Panc1 (cell line): ENCODE measurements at regions not wholly inside any gene's neighbourhood (a gene's known extent, or its start where the extent isn't known, plus 50 kb on each side); places are given as distances from the start of the nearest gene placed in this dataset.

Source experiments
- ATAC-seq: fragments of 200-7000 bp; cut with Tn5 transposase; 2 replicates; pipeline ENCODE4 v1.9.1; 2020; ENCODE audit warnings: mild to moderate bottlenecking, moderate library complexity
- BruUV-seq: library from RNA; stranded (reverse); fragments of 400-500 nt; replicated peaks from 2 replicates; lab custom pipeline; 2021; lab: Mats Ljungman, UMichigan
- CTCF ChIA-PET: fragments of 300-600 bp; sonication (Branson Sonifier 250); formaldehyde crosslinking; loops from one replicate; lab custom pipeline; 2022; ENCODE audit warnings: antibody characterized with exemption; lab: Charles Lee
- POLR2A ChIA-PET: fragments of 300-600 bp; sonication (Branson Sonifier 250); formaldehyde crosslinking; loops from one replicate; lab custom pipeline; 2022; ENCODE audit warnings: antibody characterized with exemption; lab: Charles Lee
- DNase-seq: peaks from one replicate; pipeline ENCODE4 v3.0.0-alpha.2; 2010; ENCODE audit warnings: low read depth, low spot score
- H3K27ac ChIP-seq: 2 replicates; pipeline ENCODE4 v1.5.1; 2011; ENCODE audit warnings: mild to moderate bottlenecking, low read length, inconsistent platforms
- H3K27me3 ChIP-seq: fragments of 200-500 bp; sonication (Bioruptor generic); 2 replicates; pipeline ENCODE4 v1.6.0; 2014; ENCODE audit warnings: low read length, inconsistent platforms; ENCODE audit not compliant: control insufficient read depth, insufficient read depth
- H3K36me3 ChIP-seq: fragments of 200-500 bp; sonication (Bioruptor generic); 2 replicates; pipeline ENCODE4 v1.5.1; 2014; ENCODE audit warnings: inconsistent platforms, mild to moderate bottlenecking, low read length, moderate library complexity; ENCODE audit not compliant: control insufficient read depth, insufficient read depth
- H3K4me1 ChIP-seq: 2 replicates; pipeline ENCODE4 v1.5.1; 2011; ENCODE audit warnings: inconsistent platforms, mild to moderate bottlenecking, low read length, moderate library complexity; ENCODE audit not compliant: control insufficient read depth, insufficient read depth
- H3K4me3 ChIP-seq, 2 experiments: 2 replicates each; pipeline ENCODE4 v1.5.1; 2011 to 2012; ENCODE audit warnings: low read depth in 2 of 2, low read length in 2 of 2, mild to moderate bottlenecking in 2 of 2, inconsistent platforms in 1 of 2, moderate library complexity in 1 of 2
- H3K9me3 ChIP-seq: fragments of 200-500 bp; sonication (Bioruptor generic); 2 replicates; pipeline ENCODE4 v1.5.1; 2014; ENCODE audit warnings: low read depth, mild to moderate bottlenecking, inconsistent platforms, low read length, moderate library complexity; ENCODE audit not compliant: control insufficient read depth, insufficient read depth
- CTCF ChIP-seq: fragments of 450-650 bp; IDR thresholded peaks from 2 replicates; pipeline ENCODE4 v1.5.1; 2017; ENCODE audit warnings: mild to moderate bottlenecking
- POLR2AphosphoS5 ChIP-seq: IDR thresholded peaks from 2 replicates; pipeline ENCODE4 v1.6.1; 2012; ENCODE audit warnings: mild to moderate bottlenecking, low read depth, low read length, moderate library complexity
- REST ChIP-seq, 2 experiments: IDR thresholded peaks; 2 replicates each; pipeline ENCODE4 v1.6.1; 2011 to 2012; ENCODE audit warnings: low read depth in 2 of 2, control low read depth in 1 of 2, low read length in 1 of 2, mild to moderate bottlenecking in 1 of 2, moderate library complexity in 1 of 2; ENCODE audit not compliant: insufficient read depth in 1 of 2
- SIN3A ChIP-seq: IDR thresholded peaks from 2 replicates; pipeline ENCODE4 v1.6.1; 2012; ENCODE audit warnings: low read depth, mild to moderate bottlenecking, low read length, moderate library complexity, borderline replicate concordance; ENCODE audit not compliant: insufficient read depth
- TCF7L2 ChIP-seq: IDR thresholded peaks from 2 replicates; pipeline ENCODE4 v1.6.1; 2011; ENCODE audit warnings: mild to moderate bottlenecking, low read depth, low read length, inconsistent platforms
- in situ Hi-C: cut with HindIII; loops from 2 replicates; pipeline ENCODE4 v1.10.0; 2016; ENCODE audit warnings: low sequenced_read_pairs, low pct_unique_long_range_greater_than_20kb
- intact Hi-C: fragments of 100-400 bp; cut with micrococcal nuclease; formaldehyde crosslinking; loops from one replicate; pipeline ENCODE4 v1.10.0; 2022; ENCODE audit not compliant: unreplicated experiment

- CTCF ChIA-PET: no interaction called here
- no peaks in the 10 kb centered on the region for H3K27me3 ChIP-seq
- H3K9me3 ChIP-seq: no peaks in the 10 kb centered on the region
- intact Hi-C loops: no loop called here
- no peaks in the 10 kb centered on the region for H3K36me3 ChIP-seq
- POLR2A ChIA-PET: no interaction called here
- TF ChIP-seq POLR2AphosphoS5 (no peak), TCF7L2 (no peak), SIN3A (no peak), REST (IDR thresholded peaks at IDR 0.05; ENCODE audit: insufficient read depth in 1 of 2, low read depth in 2 of 2, low read length in 1 of 2) (no peak), CTCF (no peak)
- H3K27ac ChIP-seq: no peak overlapping the region
- no peaks in the 10 kb centered on the region for H3K4me1 ChIP-seq
- ATAC-seq: no peak
- no peak for DNase-seq
- H3K4me3 ChIP-seq: no peak overlapping the region
- in situ Hi-C loops: no loop called here
- BruUV-seq: no TSS peak
Measured at GRCh38 chr1:189305279-189305678, 1172.4 kb downstream of the BRINP3 start.

- ChIA-PET POLR2A (no interaction called here), CTCF (no interaction called here)
- Histone ChIP-seq H3K9me3 (no peaks in the 10 kb centered on the region), H3K36me3 (no peaks in the 10 kb centered on the region), H3K4me3 (no peak overlapping the region), H3K27ac (no peak overlapping the region), H3K27me3 (no peaks in the 10 kb centered on the region), H3K4me1 (no peaks in the 10 kb centered on the region)
- DNase-seq (no peak), ATAC-seq (no peak)
- intact Hi-C loops (no loop called here), in situ Hi-C loops (no loop called here)
- no TSS peak for BruUV-seq
- no peak for TF ChIP-seq POLR2AphosphoS5
Measured at GRCh38 chr1:189311915-189312314, 1165.7 kb downstream of the BRINP3 start.

- ChIA-PET POLR2A (no interaction called here), CTCF (no interaction called here)
- Histone ChIP-seq H3K4me3 (no peak overlapping the region), H3K36me3 (no peaks in the 10 kb centered on the region), H3K9me3 (no peaks in the 10 kb centered on the region), H3K27me3 (no peaks in the 10 kb centered on the region), H3K4me1 (no peaks in the 10 kb centered on the region), H3K27ac (no peak overlapping the region)
- intact Hi-C loops: no loop called here
- in situ Hi-C loops: no loop called here
- BruUV-seq: no TSS peak
- no peak for TF ChIP-seq SIN3A
- no peak for TF ChIP-seq POLR2AphosphoS5
- no peak for TF ChIP-seq TCF7L2
- TF ChIP-seq CTCF: no peak
- no peak for TF ChIP-seq REST (IDR thresholded peaks at IDR 0.05; ENCODE audit: insufficient read depth in 1 of 2, low read depth in 2 of 2, low read length in 1 of 2)
- no peak for DNase-seq
- no peak for ATAC-seq
Measured at GRCh38 chr1:189312499-189312898, 1165.2 kb downstream of the BRINP3 start.
